HG02981 (cell line): ENCODE measurements at regions not wholly inside any gene's neighbourhood (a gene's known extent, or its start where the extent isn't known, plus 50 kb on each side); places are given as distances from the start of the nearest gene placed in this dataset.

Experiments used
- ATAC-seq: cut with Tn5 transposase; IDR thresholded peaks from one replicate; pipeline ENCODE4 v1.9.1; 2021; ENCODE audit warnings: mild to moderate bottlenecking, moderate library complexity; ENCODE audit not compliant: unreplicated experiment

GRCh38 chr7:26916336-26916735 is 51.9 kb upstream of the SKAP2 start:
- no peak for ATAC-seq
